GM10266 (cell line): ENCODE measurements at regions not wholly inside any gene's neighbourhood (a gene's known extent, or its start where the extent isn't known, plus 50 kb on each side); places are given as distances from the start of the nearest gene placed in this dataset.

Source experiments
- DNase-seq: peaks from one replicate; pipeline ENCODE4 v3.0.0; 2012; ENCODE audit errors: extremely low spot score
- CTCF ChIP-seq: IDR thresholded peaks from 2 replicates; pipeline ENCODE4 v1.5.1; 2012; ENCODE audit warnings: mild to moderate bottlenecking, low read depth; ENCODE audit not compliant: control insufficient read depth, insufficient read depth; ENCODE audit errors: missing control alignments

GRCh38 chr12:124171231-124171979 lies 123.5 kb upstream of the RFLNA start:
- DNase-seq: no peak
- TF ChIP-seq CTCF: no peak

GRCh38 chr12:124172636-124173035 lies 122.3 kb upstream of the RFLNA start:
- no peak for DNase-seq

GRCh38 chr12:124173692-124174091 lies 121.2 kb upstream of the RFLNA start:
- no peak for DNase-seq
- no peak for TF ChIP-seq CTCF

More at GRCh38 chr12:124172636-124173035, 122.3 kb upstream of the RFLNA start:
- no peak for TF ChIP-seq CTCF

GRCh38 chr12:124174451-124175348 lies 120.2 kb upstream of the RFLNA start:
- DNase-seq: no peak
- no peak for TF ChIP-seq CTCF

- no peak for DNase-seq
- TF ChIP-seq CTCF: no peak
Observed at GRCh38 chr12:124175704-124176103, 119.2 kb upstream of the RFLNA start.

- DNase-seq: no peak
- TF ChIP-seq CTCF: no peak
Observed at GRCh38 chr12:124177276-124177950, 117.5 kb upstream of the RFLNA start.
